NCI-H1092 (cell line): ENCODE measurements at regions not wholly inside any gene's neighbourhood (a gene's known extent, or its start where the extent isn't known, plus 50 kb on each side); places are given as distances from the start of the nearest gene placed in this dataset.
"Not testable (repeated sequence)": the region's sequence is repeated elsewhere in the genome, so short reads cannot be mapped to it uniquely, and the experiment has no call there.

Experiments
- DNase-seq: peaks from one replicate; lab custom pipeline; 2025; lab: John Stamatoyannopoulos, UW

GRCh38 chr22:49015459-49015858 is 812.2 kb downstream of the BRD1 start:
- no peak for DNase-seq

DNA sequence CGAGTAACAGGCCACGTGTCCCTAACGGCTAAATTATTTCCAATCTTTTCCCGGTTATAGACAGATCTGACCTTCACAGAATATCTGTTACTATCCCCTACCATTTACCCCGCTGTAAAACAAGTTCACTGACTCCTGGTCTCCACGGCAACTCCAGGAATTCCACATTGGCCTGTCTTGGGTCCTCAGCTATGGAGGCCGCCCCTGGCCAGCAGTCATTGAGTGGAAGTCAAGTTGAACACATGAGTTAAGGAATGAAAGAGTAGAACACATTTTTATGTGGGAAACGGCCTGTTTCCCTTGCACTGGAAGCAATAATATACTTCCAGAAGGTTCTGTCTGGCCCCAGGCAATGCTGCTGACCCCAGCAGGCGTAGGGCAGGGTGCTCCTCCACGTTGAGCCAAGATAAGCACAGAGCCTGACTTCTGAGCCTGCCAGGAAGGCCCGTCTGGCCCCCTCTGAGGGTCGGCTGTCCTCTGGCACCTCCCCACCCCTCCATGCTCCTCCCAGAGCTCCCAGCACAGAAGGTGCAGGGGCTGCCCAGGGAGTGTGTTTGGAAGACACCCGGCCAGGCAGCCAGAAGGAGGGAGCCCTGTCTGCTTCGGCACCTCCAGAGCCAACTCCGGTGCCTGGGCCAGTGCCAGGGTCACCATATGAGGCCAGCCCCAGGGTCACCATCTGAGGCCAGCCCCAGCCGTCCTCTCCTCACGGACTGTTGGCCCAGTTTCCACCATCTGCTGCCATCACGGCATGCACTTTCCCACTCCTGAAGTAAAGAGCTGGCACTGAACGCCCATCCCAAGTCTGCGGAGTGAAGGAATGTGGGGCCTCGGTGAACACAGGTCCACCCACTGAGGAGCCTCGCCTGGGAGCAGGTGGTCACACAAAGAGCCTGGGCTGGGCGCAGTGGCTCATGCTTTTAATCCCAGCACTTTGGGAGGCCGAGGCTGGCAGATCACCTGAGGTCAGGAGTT is 813.2 kb downstream of the BRD1 start:
- DNase-seq, result no peak

GRCh38 chr22:49013707-49014106 is 814.0 kb downstream of the BRD1 start:
- no peak for DNase-seq

- no peak for DNase-seq
Observed at GRCh38 chr22:49012712-49013395, 814.8 kb downstream of the BRD1 start.

DNA sequence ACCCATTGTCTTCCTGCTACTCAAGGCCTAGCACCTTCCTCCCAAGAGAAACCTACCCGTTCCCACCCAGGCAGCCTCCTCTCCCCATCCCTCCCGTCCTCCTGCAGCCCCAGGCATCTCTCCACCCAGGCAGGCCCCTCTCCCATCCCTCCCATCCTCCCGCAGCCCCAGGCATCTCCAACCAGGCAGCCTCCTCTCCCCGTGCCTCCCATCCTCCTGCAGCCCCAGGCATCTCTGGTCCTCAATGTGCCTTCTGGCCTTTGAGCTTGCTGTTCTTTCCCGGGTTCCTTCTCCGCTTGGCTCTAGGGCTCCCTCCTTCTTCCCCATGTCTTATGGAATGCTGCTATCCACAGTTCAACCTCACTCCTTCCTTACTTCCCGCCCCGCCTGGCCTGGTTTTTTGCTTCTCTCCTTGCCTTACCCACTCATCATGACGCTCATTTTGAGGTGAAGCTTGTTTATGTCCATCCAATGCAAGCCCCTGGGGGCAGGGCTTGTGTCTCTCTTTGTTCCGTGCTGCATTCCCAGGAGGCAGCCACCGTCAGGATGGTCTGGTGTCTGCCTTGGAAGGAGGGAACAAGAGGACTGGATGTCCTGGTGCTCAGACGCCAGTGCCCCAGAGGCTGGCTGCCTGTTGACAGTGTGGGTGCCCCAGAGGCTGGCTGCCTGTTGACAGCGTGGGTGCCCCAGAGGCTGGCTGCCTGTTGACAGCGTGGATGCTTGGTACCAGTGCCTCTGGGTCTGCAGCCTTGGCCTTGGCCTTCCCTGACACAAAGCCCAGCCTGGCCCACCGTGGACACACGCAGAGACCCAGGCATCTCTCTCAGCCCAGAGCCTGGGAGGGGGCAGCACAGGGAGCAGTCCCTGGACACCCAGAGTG is 815.7 kb downstream of the BRD1 start:
- no peak for DNase-seq

DNA sequence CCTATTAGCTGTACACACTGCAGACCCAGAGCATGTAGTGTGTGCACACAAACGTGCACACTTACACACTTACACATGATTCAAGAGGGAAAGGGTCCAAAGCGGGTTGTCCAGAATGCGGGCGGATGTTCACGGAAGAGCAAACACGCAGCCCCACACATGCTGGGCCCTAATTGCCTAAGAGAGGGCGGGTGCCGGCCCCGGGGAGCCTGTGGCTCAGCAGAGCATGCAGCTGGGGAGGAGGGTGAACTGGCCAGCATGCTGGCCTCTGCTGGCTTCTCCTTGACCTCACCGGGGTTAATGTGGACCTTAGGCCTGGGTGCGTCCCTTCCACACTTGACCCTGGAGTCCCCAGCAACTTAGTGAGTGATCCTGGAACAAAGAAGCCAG is 816.3 kb downstream of the BRD1 start:
- DNase-seq, result no peak

DNA sequence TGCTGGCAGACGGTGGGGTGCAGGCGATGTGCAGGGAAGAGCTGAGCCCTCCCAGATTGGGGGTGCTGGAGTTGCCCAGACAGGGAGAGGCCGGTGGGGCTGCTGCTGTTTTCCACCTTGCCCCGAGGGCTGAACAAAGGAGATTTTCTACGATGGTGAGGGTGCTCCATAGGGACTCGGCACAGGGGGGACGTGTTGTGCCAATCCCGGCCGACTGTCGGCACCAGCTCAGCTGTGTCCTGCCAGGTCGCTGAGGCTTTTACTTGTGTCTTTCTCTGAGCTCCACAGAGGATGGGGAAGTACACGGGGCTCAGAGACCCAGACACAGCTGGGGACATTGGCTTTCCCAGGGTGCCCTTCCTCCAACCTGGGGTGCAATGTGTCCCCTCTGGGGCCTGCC is 816.8 kb downstream of the BRD1 start:
- no peak for DNase-seq

GRCh38 chr22:49010070-49010863 is 817.4 kb downstream of the BRD1 start:
- no peak for DNase-seq

DNA sequence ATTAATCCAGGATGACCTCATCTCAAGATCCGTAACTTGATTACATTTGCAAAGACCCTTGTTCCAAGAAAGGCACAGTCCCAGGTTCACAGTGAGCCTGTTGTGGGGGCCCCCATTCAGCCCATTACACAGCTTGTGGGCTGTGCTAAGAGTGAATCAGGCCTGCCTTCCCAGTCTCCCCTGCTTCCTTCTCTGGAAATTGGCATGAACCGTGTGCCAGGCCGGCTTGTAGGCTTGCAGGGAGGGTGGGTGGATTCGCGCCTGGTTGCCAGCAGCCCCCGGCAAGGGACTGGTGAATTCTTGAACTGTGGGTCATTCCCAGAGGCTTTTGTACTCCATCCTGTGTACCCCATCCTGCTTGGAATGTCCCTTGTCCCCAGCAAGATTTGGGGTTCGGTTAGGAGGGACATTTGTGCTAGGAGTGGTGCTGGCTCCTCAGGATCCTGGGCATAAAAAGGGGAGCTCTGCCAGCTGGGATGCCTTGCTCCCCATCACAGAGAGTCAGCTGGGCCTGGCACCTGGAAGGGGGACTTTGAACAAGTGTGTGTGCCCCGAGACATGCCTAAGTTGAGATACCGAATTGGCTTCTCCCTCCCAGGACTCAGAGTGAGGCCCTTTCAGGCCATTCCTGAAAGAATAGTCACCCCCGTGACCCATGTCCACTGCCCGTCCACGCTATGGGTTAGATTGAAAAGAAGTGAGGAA is 818.2 kb downstream of the BRD1 start:
- DNase-seq, result no peak

GRCh38 chr22:49008682-49009235 is 818.9 kb downstream of the BRD1 start:
- no peak for DNase-seq

DNA sequence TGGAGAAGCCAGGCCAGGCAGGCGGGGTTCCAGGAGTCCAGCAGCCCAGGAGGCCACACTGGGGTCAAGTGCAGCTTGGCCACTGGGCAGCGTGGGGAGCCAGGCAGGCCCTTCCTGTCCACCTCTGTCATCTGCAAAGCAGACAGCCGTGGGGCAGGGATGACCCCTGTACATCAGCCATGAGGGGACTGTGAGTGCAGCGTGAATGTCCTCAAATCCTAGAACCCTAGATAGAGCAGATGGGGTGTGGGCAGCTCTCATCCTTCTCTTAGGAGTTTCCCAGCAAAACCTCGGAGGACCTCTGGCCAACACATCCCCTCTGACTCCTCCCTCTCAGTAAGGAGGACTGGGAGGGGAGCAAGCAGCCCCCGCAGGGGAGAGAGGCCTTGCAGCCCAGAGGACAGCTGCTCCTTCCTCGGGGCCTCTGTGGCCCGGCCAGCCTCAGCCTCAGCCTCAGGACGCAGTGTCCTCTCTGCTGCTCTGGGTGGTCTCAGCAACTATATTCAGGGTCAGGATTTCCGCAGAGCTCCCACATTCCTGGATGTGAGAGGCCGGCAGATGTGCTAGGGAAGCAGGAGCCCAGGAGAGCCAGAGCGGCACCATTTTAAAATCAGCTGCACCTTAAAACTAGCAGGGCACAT is 820.5 kb downstream of the BRD1 start:
- DNase-seq, result no peak

GRCh38 chr22:49006207-49007012 is 821.3 kb downstream of the BRD1 start:
- no peak for DNase-seq

DNA sequence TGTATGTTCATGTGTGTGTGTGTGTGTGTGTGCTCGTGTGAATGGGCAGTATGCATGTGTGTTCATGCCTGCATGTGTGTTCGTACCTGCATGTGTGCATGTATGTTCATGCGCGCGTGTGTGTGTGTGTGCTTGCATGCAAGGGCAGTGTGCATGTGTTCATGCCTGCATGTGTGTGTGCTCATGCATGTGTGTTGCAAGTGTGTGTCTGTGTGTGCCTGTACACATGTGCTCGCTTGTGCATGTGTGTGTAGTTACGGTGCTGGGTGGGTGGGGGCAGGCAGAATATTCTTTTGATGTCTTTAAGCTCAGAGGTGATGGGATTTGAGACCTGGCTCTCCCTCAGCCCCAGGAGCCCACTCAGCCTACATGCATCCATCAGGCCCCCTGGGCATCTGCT is 822.1 kb downstream of the BRD1 start:
- no peak for DNase-seq

DNA sequence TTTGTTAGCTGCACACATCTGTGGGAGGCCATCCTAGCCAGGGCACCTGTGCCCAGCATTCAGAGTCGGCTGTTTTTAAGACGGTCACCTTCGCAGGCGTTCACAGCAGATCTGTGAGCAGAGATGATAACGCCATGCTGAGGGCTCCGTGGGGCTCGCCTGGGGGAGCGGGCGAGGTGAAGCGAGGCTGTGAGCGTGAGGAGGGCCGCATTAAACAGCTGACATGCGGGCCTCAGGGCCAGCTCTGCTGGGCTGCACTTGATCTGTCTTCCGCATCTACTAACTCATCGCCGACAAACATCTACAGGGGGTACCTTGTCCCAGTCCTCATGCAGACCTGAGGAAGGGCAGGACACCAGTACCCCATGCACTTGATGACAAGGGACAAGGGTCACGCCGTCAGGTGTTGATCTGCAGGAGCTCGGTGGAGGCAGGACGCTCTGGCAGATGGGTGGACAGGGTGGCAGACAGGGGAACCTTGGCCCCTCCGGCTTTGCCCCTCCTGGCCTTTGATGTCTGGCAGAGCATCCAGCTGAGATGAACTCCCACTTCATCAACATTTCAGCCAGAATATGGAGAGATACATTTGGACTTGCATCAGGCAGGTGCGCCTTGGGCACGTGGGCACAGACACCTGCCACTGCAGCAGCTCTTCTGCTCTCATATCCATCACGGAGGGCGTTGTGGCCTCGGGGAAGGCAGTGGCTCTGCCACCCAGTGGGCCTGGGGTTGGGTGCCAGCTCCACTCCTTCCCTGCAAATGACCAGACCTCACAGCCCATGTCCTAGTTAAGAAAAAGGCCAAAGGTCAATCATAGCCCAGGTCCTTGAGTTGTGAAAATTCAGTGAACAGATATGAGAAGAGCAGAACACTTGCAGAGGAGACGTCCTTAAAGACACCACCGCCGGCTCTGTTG is 822.9 kb downstream of the BRD1 start:
- DNase-seq, result no peak

- not testable (repeated sequence) for DNase-seq
Observed at GRCh38 chr22:48997605-48998004, 830.1 kb downstream of the BRD1 start.

- DNase-seq, result no peak
Observed at GRCh38 chr22:48993655-48994054, 834.0 kb downstream of the BRD1 start.

DNA sequence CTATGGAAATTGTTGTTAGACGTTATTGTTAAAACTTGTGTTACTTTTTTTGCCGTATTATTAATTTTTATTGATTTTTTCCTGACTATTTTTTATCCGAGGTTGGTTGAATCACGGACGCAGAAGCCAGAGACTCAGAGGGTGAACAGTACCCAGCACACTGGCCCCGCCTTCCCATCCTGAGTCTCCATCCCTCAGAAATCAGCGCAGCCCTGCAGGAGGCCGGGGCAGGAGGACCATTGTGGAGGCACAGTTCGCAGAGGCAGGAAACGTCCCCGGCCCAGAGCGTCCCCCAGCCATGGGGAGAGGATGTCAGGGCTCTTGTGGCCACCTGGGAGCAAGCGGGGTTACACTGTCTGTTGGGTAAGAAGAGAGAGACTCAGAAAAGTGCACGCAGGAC is 843.0 kb downstream of the BRD1 start:
- DNase-seq, result no peak

GRCh38 chr22:48982321-48982905 is 845.3 kb downstream of the BRD1 start:
- DNase-seq, result no peak
